ENCODE measurements at regions not wholly inside any gene's neighbourhood (a gene's known extent, or its start where the extent isn't known, plus 50 kb on each side); places are given as distances from the start of the nearest gene placed in this dataset.

DNA sequence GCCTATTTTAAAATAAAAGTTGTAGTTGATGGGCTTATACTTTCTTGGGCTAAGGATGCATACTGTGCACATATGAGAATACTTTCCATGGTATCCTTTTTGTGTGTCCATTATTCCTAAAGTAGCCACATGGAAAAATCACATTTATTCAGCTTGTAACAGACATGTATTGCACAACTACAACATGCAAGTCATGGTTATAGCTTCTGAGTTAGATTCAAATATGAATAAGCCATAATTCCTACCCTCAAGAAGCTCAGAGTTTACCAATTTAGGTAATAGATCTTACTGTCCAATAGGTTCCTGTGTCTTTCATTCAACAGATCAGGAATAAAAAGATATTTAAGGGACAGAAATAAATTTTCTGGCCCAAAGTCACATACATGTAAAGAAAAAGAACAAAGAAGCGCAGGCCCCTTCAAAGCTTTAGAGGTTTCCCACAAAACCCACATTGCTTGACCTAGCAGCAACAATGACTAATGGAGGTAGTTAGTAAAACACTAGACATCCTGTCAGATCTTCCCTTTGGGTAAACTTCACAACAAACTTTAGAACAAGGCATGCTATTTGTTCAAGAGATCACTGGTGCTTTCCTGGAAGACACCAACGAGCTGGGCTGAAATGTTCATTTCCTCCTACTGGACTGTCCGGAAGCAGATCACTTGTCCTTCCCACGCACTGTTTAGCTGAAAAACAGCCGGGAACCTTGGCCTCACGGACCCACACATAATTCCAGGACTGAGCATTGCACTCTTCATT, 78.4 kb upstream of the ITGA1 start:
- peaks cover 44% of the 10 kb centered on the region for H3K4me1 Mint-ChIP-seq (ENCODE audit: low read depth, unreplicated experiment)
- peak overlapping the region; percentile 15 for H3K9ac ChIP-seq (ENCODE audit: low read length)
- H3K27ac Mint-ChIP-seq (ENCODE audit: unreplicated experiment) = peak overlapping the region; percentile 55
- no peaks in the 10 kb centered on the region for H3K27me3 Mint-ChIP-seq (ENCODE audit: low read depth, unreplicated experiment)
- peak overlapping the region; percentile 59 for H3K4me2 ChIP-seq (ENCODE audit: low read length)
- H2AFZ ChIP-seq (ENCODE audit: low read depth, low read length) = no peak overlapping the region
- TF ChIP-seq, protein P1, sequence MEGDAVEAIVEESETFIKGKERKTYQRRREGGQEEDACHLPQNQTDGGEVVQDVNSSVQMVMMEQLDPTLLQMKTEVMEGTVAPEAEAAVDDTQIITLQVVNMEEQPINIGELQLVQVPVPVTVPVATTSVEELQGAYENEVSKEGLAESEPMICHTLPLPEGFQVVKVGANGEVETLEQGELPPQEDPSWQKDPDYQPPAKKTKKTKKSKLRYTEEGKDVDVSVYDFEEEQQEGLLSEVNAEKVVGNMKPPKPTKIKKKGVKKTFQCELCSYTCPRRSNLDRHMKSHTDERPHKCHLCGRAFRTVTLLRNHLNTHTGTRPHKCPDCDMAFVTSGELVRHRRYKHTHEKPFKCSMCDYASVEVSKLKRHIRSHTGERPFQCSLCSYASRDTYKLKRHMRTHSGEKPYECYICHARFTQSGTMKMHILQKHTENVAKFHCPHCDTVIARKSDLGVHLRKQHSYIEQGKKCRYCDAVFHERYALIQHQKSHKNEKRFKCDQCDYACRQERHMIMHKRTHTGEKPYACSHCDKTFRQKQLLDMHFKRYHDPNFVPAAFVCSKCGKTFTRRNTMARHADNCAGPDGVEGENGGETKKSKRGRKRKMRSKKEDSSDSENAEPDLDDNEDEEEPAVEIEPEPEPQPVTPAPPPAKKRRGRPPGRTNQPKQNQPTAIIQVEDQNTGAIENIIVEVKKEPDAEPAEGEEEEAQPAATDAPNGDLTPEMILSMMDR (IDR thresholded peaks at IDR 0.05; ENCODE audit: insufficient read depth, low read depth, low read length) = no peak
- TF ChIP-seq EZH2 (IDR thresholded peaks at IDR 0.05; ENCODE audit: insufficient read depth, low read length) = no peak
- H3K27me3 ChIP-seq (ENCODE audit: insufficient read depth, low read length) = peaks cover 3% of the 10 kb centered on the region
- H3K4me3 ChIP-seq (ENCODE audit: insufficient read depth, low read depth, low read length) = no peak overlapping the region
- FAIRE-seq = peak; percentile 5
- H3K36me3 ChIP-seq (ENCODE audit: insufficient read depth, low read length) = no peaks in the 10 kb centered on the region
- no peak overlapping the region for H3K4me3 Mint-ChIP-seq (ENCODE audit: unreplicated experiment)
- H3K9me3 Mint-ChIP-seq (ENCODE audit: unreplicated experiment) = no peaks in the 10 kb centered on the region
- no peaks in the 10 kb centered on the region for H4K20me1 ChIP-seq (ENCODE audit: insufficient read depth, low read length)
- H3K79me2 ChIP-seq (ENCODE audit: insufficient read depth, low read length) = no peaks in the 10 kb centered on the region
- peak; percentile 60 for DNase-seq (ENCODE audit: low read depth)
- no peaks in the 10 kb centered on the region for H3K9me3 ChIP-seq (ENCODE audit: insufficient read depth, low read depth, low read length)
- peaks cover 14% of the 10 kb centered on the region for H3K4me1 ChIP-seq (ENCODE audit: insufficient read depth, low read length)
- no peaks in the 10 kb centered on the region for H3K36me3 Mint-ChIP-seq (ENCODE audit: low read depth, unreplicated experiment)
- H3K27ac ChIP-seq (ENCODE audit: low read depth, low read length) = peak overlapping the region; percentile 42

DNA sequence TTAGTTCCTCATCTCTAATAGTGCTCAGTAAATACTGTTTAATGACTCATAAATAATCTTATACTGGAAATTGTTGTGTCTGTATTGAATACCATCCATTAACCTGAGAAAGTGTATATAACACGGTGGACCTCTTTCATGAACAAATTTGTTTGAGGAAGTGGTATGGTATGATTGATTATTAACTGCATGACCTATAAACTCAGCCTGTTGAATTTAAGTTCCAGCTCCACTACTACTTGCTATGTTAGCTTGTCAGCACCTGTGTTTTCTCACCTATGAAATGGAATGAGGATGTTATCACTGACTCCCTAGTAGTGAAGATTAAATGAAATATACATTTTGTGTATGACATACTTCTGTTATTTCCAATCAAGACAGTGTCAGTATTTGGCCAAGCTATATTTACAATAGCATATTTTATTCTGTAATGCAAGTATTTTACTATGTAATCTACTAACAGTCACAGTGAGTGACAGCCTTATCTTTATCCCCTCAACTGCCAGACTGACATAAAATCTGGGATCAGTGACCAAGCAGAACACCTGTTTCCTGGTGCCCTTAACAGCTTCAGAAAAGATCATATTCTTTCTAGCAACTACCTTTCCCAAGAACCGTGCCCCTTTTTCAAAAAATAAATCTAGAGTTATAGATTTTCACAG, 77.3 kb upstream of the ITGA1 start:
- Mint-ChIP-seq H3K27ac (ENCODE audit: unreplicated experiment) (no peak overlapping the region), H3K4me3 (ENCODE audit: unreplicated experiment) (no peak overlapping the region)

More for the DNA sequence above, 77.3 kb upstream of the ITGA1 start:
- Histone ChIP-seq H3K79me2 (ENCODE audit: insufficient read depth, low read length) (no peaks in the 10 kb centered on the region), H3K4me2 (ENCODE audit: low read length) (peak overlapping the region; percentile 59), H3K36me3 (ENCODE audit: insufficient read depth, low read length) (no peaks in the 10 kb centered on the region), H2AFZ (ENCODE audit: low read depth, low read length) (no peak overlapping the region), H3K9me3 (ENCODE audit: insufficient read depth, low read depth, low read length) (no peaks in the 10 kb centered on the region), H3K4me3 (ENCODE audit: insufficient read depth, low read depth, low read length) (no peak overlapping the region), H3K27me3 (ENCODE audit: insufficient read depth, low read length) (peaks cover 3% of the 10 kb centered on the region), H3K27ac (ENCODE audit: low read depth, low read length) (no peak overlapping the region), H4K20me1 (ENCODE audit: insufficient read depth, low read length) (no peaks in the 10 kb centered on the region), H3K4me1 (ENCODE audit: insufficient read depth, low read length) (peaks cover 14% of the 10 kb centered on the region), H3K9ac (ENCODE audit: low read length) (no peak overlapping the region)
- TF ChIP-seq, protein P1 (IDR thresholded peaks at IDR 0.05; ENCODE audit: insufficient read depth, low read depth, low read length) = no peak
- TF ChIP-seq EZH2 (IDR thresholded peaks at IDR 0.05; ENCODE audit: insufficient read depth, low read length) = no peak
- Mint-ChIP-seq H3K9me3 (ENCODE audit: unreplicated experiment) (no peaks in the 10 kb centered on the region), H3K4me1 (ENCODE audit: low read depth, unreplicated experiment) (peaks cover 40% of the 10 kb centered on the region), H3K36me3 (ENCODE audit: low read depth, unreplicated experiment) (no peaks in the 10 kb centered on the region), H3K27me3 (ENCODE audit: low read depth, unreplicated experiment) (no peaks in the 10 kb centered on the region)
- DNase-seq (ENCODE audit: low read depth) (no peak), FAIRE-seq (peak; percentile 56)
